ENCODE measurements at regions not wholly inside any gene's neighbourhood (a gene's known extent, or its start where the extent isn't known, plus 50 kb on each side); places are given as distances from the start of the nearest gene placed in this dataset.

GRCh38 chr3:76245622-76246021, 460.3 kb upstream of the ZNF717 start:
- no peak for TF ChIP-seq CTCF (IDR thresholded peaks at IDR 0.05)
- TF ChIP-seq POLR2A (IDR thresholded peaks at IDR 0.05): no peak
- no peak for TF ChIP-seq POLR2AphosphoS5 (IDR thresholded peaks at IDR 0.05)

All from breast epithelium (tissue), 3 donors.